ENCODE measurements at regions not wholly inside any gene's neighbourhood (a gene's known extent, or its start where the extent isn't known, plus 50 kb on each side); places are given as distances from the start of the nearest gene placed in this dataset.

- H3K9me3 ChIP-seq (ENCODE audit: insufficient read depth, low read depth, low read length): no peaks in the 10 kb centered on the region; the same call in 1 of the 2 replicates
- H3K36me3 ChIP-seq (ENCODE audit: insufficient read depth, low read depth, low read length): no peaks in the 10 kb centered on the region
- H3K27ac ChIP-seq (ENCODE audit: low read length): no peak overlapping the region
- no peak overlapping the region for H3K4me3 ChIP-seq (ENCODE audit: low read length)
- no peak overlapping the region for H3K9ac ChIP-seq (ENCODE audit: low read depth, low read length)
- no peaks in the 10 kb centered on the region for H3K4me1 ChIP-seq (ENCODE audit: insufficient read depth, low read length)
- H3K27me3 ChIP-seq (ENCODE audit: insufficient read depth, low read length): no peaks in the 10 kb centered on the region; the same call in 1 of the 2 replicates
Observed at GRCh38 chr2:239494578-239494977, 93.8 kb upstream of the HDAC4 start.

DNA sequence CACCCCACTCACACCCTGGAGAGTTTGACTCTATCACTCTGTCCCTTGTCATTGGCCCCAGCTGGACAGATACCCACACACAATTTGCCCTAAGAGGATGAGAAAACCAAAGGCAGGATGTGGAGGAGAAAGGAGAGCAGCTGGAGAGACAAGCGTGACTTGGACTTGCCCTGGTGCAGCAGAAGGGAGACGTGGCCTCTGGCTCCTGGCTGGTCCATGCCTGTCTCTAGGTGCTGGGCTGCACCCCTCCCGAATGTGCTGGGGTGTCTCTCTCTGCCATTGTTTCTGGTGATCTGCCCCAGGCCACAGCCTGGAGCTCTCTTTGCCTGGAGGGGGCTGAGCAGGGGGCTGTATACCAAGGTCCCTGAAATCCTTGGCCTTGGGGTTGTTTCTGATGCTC, 88.7 kb upstream of the HDAC4 start:
- H3K9ac ChIP-seq (ENCODE audit: low read depth, low read length): no peak overlapping the region
- no peaks in the 10 kb centered on the region for H3K4me1 ChIP-seq (ENCODE audit: insufficient read depth, low read length)
- no peak overlapping the region for H3K27ac ChIP-seq (ENCODE audit: low read length)
- H3K27me3 ChIP-seq (ENCODE audit: insufficient read depth, low read length): no peaks in the 10 kb centered on the region
- no peak overlapping the region for H3K4me3 ChIP-seq (ENCODE audit: low read length)
- H3K36me3 ChIP-seq (ENCODE audit: insufficient read depth, low read depth, low read length): no peaks in the 10 kb centered on the region
- H3K9me3 ChIP-seq (ENCODE audit: insufficient read depth, low read depth, low read length): no peaks in the 10 kb centered on the region

DNA sequence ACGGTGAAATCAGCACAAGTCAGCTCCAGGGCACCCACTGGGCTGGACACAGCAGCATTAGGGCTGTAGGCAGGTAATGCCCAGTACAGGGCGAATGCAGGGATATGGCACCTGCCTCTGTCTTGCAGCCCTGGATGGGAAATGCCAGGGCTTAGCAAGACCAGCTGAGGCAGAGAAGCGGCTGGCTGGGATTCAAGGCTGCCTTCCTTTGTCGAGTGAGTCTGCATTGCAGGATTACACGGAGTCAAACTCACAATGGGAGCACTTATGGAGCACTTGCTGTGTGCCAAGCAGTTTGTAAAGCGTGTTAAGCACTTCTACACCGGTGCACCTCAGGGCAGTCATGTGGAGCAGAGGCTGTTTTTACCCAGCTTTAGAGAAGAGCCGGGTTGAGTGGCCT, 87.3 kb upstream of the HDAC4 start:
- Histone ChIP-seq H3K9me3 (ENCODE audit: insufficient read depth, low read depth, low read length) (no peaks in the 10 kb centered on the region), H3K9ac (ENCODE audit: low read depth, low read length) (no peak overlapping the region), H3K4me3 (ENCODE audit: low read length) (no peak overlapping the region), H3K4me1 (ENCODE audit: insufficient read depth, low read length) (no peaks in the 10 kb centered on the region), H3K27ac (ENCODE audit: low read length) (no peak overlapping the region), H3K36me3 (ENCODE audit: insufficient read depth, low read depth, low read length) (no peaks in the 10 kb centered on the region), H3K27me3 (ENCODE audit: insufficient read depth, low read length) (no peaks in the 10 kb centered on the region)

DNA sequence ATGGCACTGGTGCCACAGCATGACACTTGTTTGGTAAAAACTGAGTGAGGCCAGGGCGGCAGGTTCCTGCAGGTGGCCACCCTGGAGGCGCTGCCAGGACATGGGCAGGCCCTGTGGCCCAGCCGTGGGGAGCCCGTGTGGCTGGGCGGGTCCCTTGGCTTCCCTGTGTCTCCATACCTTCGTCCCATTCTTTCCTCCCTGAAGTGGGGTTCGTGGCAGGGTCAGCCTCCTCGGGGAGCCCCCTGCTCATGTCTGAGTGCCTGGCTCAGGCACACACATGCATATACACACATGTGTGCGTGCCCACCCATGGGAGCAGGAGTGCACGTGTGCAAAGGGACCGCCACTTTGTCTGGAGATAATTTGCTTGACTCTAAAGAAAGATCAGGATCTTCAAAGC, 86.5 kb upstream of the HDAC4 start:
- Histone ChIP-seq H3K27me3 (ENCODE audit: insufficient read depth, low read length) (no peaks in the 10 kb centered on the region), H3K9ac (ENCODE audit: low read depth, low read length) (no peak overlapping the region), H3K4me3 (ENCODE audit: low read length) (no peak overlapping the region), H3K9me3 (ENCODE audit: insufficient read depth, low read depth, low read length) (no peaks in the 10 kb centered on the region), H3K4me1 (ENCODE audit: insufficient read depth, low read length) (no peaks in the 10 kb centered on the region), H3K27ac (ENCODE audit: low read length) (no peak overlapping the region), H3K36me3 (ENCODE audit: insufficient read depth, low read depth, low read length) (no peaks in the 10 kb centered on the region)

DNA sequence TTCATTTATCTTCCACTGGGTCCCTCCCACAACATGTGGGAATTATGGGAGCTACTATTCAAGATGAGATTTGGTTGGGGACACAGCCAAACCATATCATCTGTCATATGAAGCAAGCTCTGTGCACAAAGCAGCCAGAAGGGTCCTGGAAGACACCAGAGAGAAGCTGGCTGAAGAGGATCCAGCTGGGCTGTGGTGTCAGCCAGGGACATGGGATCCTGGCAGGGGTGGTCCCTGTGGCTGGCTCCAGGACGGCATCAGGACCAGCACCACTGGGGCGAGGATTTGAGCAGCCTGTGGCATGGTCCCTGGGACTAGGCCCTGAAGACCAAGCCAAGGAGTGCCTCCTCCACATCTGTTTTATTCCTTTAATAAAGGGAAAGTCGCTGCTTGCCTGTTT, 84.8 kb upstream of the HDAC4 start:
- no peak overlapping the region for H3K27ac ChIP-seq (ENCODE audit: low read length)
- H3K36me3 ChIP-seq (ENCODE audit: insufficient read depth, low read depth, low read length): no peaks in the 10 kb centered on the region
- no peaks in the 10 kb centered on the region for H3K27me3 ChIP-seq (ENCODE audit: insufficient read depth, low read length)
- no peaks in the 10 kb centered on the region for H3K9me3 ChIP-seq (ENCODE audit: insufficient read depth, low read depth, low read length)
- H3K4me3 ChIP-seq (ENCODE audit: low read length): no peak overlapping the region
- H3K4me1 ChIP-seq (ENCODE audit: insufficient read depth, low read length): no peaks in the 10 kb centered on the region
- H3K9ac ChIP-seq (ENCODE audit: low read depth, low read length): no peak overlapping the region

- no peaks in the 10 kb centered on the region for H3K27me3 ChIP-seq (ENCODE audit: insufficient read depth, low read length)
- H3K4me3 ChIP-seq (ENCODE audit: low read length): no peak overlapping the region
- H3K36me3 ChIP-seq (ENCODE audit: insufficient read depth, low read depth, low read length): no peaks in the 10 kb centered on the region
- no peak overlapping the region for H3K27ac ChIP-seq (ENCODE audit: low read length)
- H3K9ac ChIP-seq (ENCODE audit: low read depth, low read length): no peak overlapping the region
- H3K4me1 ChIP-seq (ENCODE audit: insufficient read depth, low read length): no peaks in the 10 kb centered on the region
- H3K9me3 ChIP-seq (ENCODE audit: insufficient read depth, low read depth, low read length): no peaks in the 10 kb centered on the region
Observed at GRCh38 chr2:239484571-239485355, 83.9 kb upstream of the HDAC4 start.

GRCh38 chr2:239482778-239483712, 82.2 kb upstream of the HDAC4 start:
- H3K4me3 ChIP-seq (ENCODE audit: low read length): no peak overlapping the region
- no peak overlapping the region for H3K9ac ChIP-seq (ENCODE audit: low read depth, low read length)
- no peaks in the 10 kb centered on the region for H3K36me3 ChIP-seq (ENCODE audit: insufficient read depth, low read depth, low read length)
- no peaks in the 10 kb centered on the region for H3K27me3 ChIP-seq (ENCODE audit: insufficient read depth, low read length)
- no peaks in the 10 kb centered on the region for H3K9me3 ChIP-seq (ENCODE audit: insufficient read depth, low read depth, low read length)
- no peak overlapping the region for H3K27ac ChIP-seq (ENCODE audit: low read length)
- no peaks in the 10 kb centered on the region for H3K4me1 ChIP-seq (ENCODE audit: insufficient read depth, low read length)

DNA sequence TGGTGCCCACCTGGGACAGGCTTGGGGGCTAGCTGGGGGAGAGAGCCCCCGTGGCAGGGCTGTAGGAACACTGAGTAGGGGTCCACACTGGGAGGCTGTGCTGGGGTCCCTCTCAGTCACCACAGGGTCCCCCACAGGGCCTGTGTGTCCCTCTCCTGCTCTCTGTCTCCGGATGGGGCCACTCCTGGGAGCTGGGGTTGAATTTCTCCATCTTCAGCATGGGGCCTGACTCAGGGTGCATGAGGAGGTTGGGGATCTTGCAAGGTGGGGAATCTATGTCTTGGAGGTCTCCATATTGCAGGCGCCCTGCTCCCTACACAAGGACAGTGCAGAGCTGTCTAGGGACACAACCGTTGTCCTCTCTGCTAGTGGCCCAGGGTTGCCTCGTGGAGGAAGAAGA, 78.7 kb upstream of the HDAC4 start:
- Histone ChIP-seq H3K4me3 (ENCODE audit: low read length) (no peak overlapping the region), H3K27me3 (ENCODE audit: insufficient read depth, low read length) (no peaks in the 10 kb centered on the region), H3K36me3 (ENCODE audit: insufficient read depth, low read depth, low read length) (no peaks in the 10 kb centered on the region), H3K27ac (ENCODE audit: low read length) (no peak overlapping the region), H3K9ac (ENCODE audit: low read depth, low read length) (no peak overlapping the region), H3K4me1 (ENCODE audit: insufficient read depth, low read length) (no peaks in the 10 kb centered on the region), H3K9me3 (ENCODE audit: insufficient read depth, low read depth, low read length) (no peaks in the 10 kb centered on the region)

DNA sequence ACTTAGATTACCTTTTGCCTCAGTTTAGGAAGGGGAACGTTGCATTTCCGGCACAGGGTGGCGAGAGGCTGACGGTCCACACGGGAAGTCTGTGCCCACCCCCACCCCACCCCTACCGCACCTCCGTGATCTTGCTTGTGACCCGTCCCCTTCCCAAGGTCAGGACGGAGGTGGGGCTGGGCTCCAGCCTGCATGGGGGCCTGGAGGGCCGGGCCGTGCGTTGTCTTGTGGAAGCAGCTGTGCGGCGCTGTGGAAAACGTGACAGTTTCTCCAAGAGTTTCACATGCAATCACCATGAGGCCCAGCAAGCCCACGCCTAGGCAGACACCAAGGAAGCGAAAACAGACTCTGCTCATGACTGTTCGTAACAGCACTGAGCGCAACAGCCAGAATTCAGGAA, 76.8 kb upstream of the HDAC4 start:
- no peaks in the 10 kb centered on the region for H3K36me3 ChIP-seq (ENCODE audit: insufficient read depth, low read depth, low read length)
- no peak overlapping the region for H3K27ac ChIP-seq (ENCODE audit: low read length)
- no peak overlapping the region for H3K9ac ChIP-seq (ENCODE audit: low read depth, low read length)
- no peaks in the 10 kb centered on the region for H3K4me1 ChIP-seq (ENCODE audit: insufficient read depth, low read length)
- H3K4me3 ChIP-seq (ENCODE audit: low read length): no peak overlapping the region
- H3K9me3 ChIP-seq (ENCODE audit: insufficient read depth, low read depth, low read length): no peaks in the 10 kb centered on the region
- no peaks in the 10 kb centered on the region for H3K27me3 ChIP-seq (ENCODE audit: insufficient read depth, low read length)

- Histone ChIP-seq H3K4me1 (ENCODE audit: insufficient read depth, low read length) (no peaks in the 10 kb centered on the region), H3K9ac (ENCODE audit: low read depth, low read length) (no peak overlapping the region), H3K9me3 (ENCODE audit: insufficient read depth, low read depth, low read length) (no peaks in the 10 kb centered on the region), H3K4me3 (ENCODE audit: low read length) (no peak overlapping the region), H3K27ac (ENCODE audit: low read length) (no peak overlapping the region), H3K36me3 (ENCODE audit: insufficient read depth, low read depth, low read length) (no peaks in the 10 kb centered on the region), H3K27me3 (ENCODE audit: insufficient read depth, low read length) (no peaks in the 10 kb centered on the region)
Observed at GRCh38 chr2:239476757-239477585, 76.2 kb upstream of the HDAC4 start.

GRCh38 chr2:239476029-239476756, 75.4 kb upstream of the HDAC4 start:
- H3K27ac ChIP-seq (ENCODE audit: low read length): no peak overlapping the region
- H3K9me3 ChIP-seq (ENCODE audit: insufficient read depth, low read depth, low read length): no peaks in the 10 kb centered on the region
- H3K4me3 ChIP-seq (ENCODE audit: low read length): no peak overlapping the region
- no peaks in the 10 kb centered on the region for H3K36me3 ChIP-seq (ENCODE audit: insufficient read depth, low read depth, low read length)
- no peak overlapping the region for H3K9ac ChIP-seq (ENCODE audit: low read depth, low read length)
- H3K27me3 ChIP-seq (ENCODE audit: insufficient read depth, low read length): no peaks in the 10 kb centered on the region
- H3K4me1 ChIP-seq (ENCODE audit: insufficient read depth, low read length): no peaks in the 10 kb centered on the region

Measured in iPS-20b (cell line).